ENCODE measurements at regions not wholly inside any gene's neighbourhood (a gene's known extent, or its start where the extent isn't known, plus 50 kb on each side); places are given as distances from the start of the nearest gene placed in this dataset.

DNA sequence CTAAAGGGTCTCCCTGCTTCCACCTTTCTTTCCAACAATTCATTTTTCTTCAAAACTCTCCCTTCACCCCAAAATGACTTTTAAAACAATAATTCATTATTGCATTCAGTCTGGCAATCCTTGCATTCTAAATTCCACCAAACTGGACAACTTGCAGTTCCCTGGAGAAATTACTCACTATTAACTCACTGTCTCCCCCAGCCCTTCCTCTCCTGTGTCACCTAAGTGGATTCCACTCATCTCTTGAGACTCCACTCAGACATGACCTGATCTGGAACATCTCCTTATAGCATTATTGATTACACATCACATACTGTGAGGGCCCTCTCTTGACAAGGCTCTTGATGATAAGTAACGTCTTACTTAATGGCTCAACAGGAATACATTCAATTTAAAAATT lies 257.1 kb downstream of the BRINP2 start:
- CTCF ChIA-PET, result no interaction called here
- H3K9me3 Mint-ChIP-seq, result no peaks in the 10 kb centered on the region
- intact Hi-C loops (cut with micrococcal nuclease), result no loop called here
- POLR2A ChIA-PET, result no interaction called here
- TF ChIP-seq, protein P1, sequence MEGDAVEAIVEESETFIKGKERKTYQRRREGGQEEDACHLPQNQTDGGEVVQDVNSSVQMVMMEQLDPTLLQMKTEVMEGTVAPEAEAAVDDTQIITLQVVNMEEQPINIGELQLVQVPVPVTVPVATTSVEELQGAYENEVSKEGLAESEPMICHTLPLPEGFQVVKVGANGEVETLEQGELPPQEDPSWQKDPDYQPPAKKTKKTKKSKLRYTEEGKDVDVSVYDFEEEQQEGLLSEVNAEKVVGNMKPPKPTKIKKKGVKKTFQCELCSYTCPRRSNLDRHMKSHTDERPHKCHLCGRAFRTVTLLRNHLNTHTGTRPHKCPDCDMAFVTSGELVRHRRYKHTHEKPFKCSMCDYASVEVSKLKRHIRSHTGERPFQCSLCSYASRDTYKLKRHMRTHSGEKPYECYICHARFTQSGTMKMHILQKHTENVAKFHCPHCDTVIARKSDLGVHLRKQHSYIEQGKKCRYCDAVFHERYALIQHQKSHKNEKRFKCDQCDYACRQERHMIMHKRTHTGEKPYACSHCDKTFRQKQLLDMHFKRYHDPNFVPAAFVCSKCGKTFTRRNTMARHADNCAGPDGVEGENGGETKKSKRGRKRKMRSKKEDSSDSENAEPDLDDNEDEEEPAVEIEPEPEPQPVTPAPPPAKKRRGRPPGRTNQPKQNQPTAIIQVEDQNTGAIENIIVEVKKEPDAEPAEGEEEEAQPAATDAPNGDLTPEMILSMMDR (IDR thresholded peaks at IDR 0.05), result no peak
- no peak overlapping the region for H3K27ac Mint-ChIP-seq
- DNase-seq, result no peak
- H3K4me3 Mint-ChIP-seq, result no peak overlapping the region
- H3K27me3 Mint-ChIP-seq, result no peaks in the 10 kb centered on the region
- no peaks in the 10 kb centered on the region for H3K4me1 Mint-ChIP-seq
- H3K36me3 Mint-ChIP-seq (ENCODE audit: low read depth), result no peaks in the 10 kb centered on the region
- ATAC-seq (ENCODE audit: low read depth), result no peak

DNA sequence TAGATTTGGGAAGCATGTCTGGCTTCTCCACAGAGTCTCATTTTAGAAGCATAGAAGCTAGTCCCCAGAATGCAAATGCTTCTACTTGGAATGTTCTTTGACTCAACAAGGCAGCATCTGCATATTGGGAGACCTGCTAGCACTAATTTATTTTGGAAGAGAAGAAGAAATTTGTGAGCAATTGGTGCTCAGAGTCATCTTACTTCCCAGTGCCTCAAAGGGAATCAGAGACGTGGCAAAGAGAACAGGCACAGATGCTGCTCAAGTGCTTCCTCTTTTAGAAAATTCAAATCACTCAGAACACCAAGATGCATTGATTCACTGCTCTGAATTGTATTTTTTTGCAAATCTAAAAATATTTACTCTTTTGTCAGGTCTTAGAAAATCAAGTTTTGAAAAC lies 255.7 kb downstream of the BRINP2 start:
- DNase-seq, result no peak
- H3K4me1 Mint-ChIP-seq, result no peaks in the 10 kb centered on the region
- no peak overlapping the region for H3K27ac Mint-ChIP-seq
- CTCF ChIA-PET, result no interaction called here
- no peak for ATAC-seq (ENCODE audit: low read depth)
- H3K36me3 Mint-ChIP-seq (ENCODE audit: low read depth), result no peaks in the 10 kb centered on the region
- POLR2A ChIA-PET, result no interaction called here
- H3K27me3 Mint-ChIP-seq, result no peaks in the 10 kb centered on the region
- H3K4me3 Mint-ChIP-seq, result no peak overlapping the region
- H3K9me3 Mint-ChIP-seq, result no peaks in the 10 kb centered on the region
- intact Hi-C loops (cut with micrococcal nuclease), result no loop called here
- TF ChIP-seq, protein P1 (IDR thresholded peaks at IDR 0.05), result no peak

DNA sequence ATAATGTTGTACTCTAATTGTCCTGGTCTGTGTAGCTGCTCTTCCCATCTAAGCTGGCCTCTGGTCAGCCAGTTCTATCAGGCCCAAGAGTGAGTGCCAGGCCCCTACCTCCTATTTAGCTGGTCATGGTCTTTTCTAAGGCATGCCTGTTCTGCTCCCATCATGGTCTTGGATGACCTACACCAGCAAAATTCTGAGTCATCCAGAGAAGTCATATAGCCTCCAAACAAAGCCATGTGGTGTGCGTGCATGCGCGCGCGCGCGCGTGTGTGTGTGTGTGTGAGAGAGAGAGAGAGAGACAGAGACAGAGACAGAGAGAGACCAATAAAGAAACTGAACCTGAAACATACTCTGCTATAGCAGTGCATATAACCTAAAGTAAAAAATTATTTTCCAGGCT lies 254.4 kb downstream of the BRINP2 start:
- Mint-ChIP-seq H3K4me3 (no peak overlapping the region), H3K4me1 (no peaks in the 10 kb centered on the region), H3K27me3 (no peaks in the 10 kb centered on the region), H3K27ac (no peak overlapping the region), H3K36me3 (ENCODE audit: low read depth) (no peaks in the 10 kb centered on the region), H3K9me3 (no peaks in the 10 kb centered on the region)
- CTCF ChIA-PET, result no interaction called here
- DNase-seq, result no peak
- TF ChIP-seq, protein P1 (IDR thresholded peaks at IDR 0.05), result no peak
- no peak for ATAC-seq (ENCODE audit: low read depth)
- intact Hi-C loops (cut with micrococcal nuclease), result no loop called here
- POLR2A ChIA-PET, result no interaction called here

DNA sequence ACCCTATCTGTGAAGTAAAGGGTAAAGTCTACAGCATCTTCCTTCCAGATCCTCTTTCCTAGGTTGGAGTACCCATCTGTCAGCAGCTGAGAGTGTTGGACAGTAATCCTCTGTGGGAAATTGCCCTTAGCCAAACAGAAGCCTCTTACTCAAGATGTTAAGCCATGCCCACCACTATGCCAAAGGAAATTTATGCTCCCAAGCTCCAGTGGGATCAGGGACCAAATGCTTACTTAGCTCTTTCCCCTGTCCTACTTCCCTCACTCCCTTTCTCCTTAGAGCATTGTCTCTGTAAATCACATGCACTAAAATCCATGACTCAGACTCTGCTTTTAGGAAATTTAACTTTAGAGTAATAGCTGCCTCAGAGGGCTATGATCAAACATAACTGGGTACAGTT lies 254.0 kb downstream of the BRINP2 start:
- ChIA-PET CTCF (no interaction called here), POLR2A (no interaction called here)
- Mint-ChIP-seq H3K27ac (no peak overlapping the region), H3K27me3 (no peaks in the 10 kb centered on the region), H3K4me3 (no peak overlapping the region), H3K9me3 (no peaks in the 10 kb centered on the region), H3K4me1 (no peaks in the 10 kb centered on the region), H3K36me3 (ENCODE audit: low read depth) (no peaks in the 10 kb centered on the region)
- intact Hi-C loops (cut with micrococcal nuclease), result no loop called here
- ATAC-seq (ENCODE audit: low read depth), result no peak
- TF ChIP-seq, protein P1 (IDR thresholded peaks at IDR 0.05), result no peak
- no peak for DNase-seq

DNA sequence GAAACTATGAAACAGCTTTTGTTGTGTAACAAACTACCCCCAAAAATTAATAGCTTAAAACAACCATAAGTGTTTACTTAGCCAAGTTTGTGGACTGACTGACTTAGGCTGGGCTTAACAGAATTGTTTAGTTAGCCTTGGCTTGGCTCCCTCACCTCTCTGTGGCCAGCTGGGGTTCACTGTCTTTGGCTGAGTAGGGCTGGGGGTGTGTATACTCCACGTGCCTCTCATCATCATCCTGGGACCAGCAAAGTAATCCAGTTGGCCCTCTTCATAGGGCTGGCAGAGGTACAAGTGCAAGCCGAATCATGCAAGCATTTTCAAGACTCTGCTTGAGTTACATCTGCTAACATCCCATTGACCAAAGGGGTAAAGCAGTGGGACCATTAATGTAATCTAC lies 252.3 kb downstream of the BRINP2 start:
- Mint-ChIP-seq H3K9me3 (no peaks in the 10 kb centered on the region), H3K36me3 (ENCODE audit: low read depth) (no peaks in the 10 kb centered on the region), H3K27me3 (no peaks in the 10 kb centered on the region), H3K4me3 (no peak overlapping the region), H3K4me1 (no peaks in the 10 kb centered on the region), H3K27ac (no peak overlapping the region)
- ChIA-PET CTCF (no interaction called here), POLR2A (no interaction called here)
- ATAC-seq (ENCODE audit: low read depth) (no peak), DNase-seq (no peak)
- intact Hi-C loops (cut with micrococcal nuclease), result no loop called here
- TF ChIP-seq, protein P1 (IDR thresholded peaks at IDR 0.05), result no peak
